HG02623 (cell line): ENCODE measurements at regions not wholly inside any gene's neighbourhood (a gene's known extent, or its start where the extent isn't known, plus 50 kb on each side); places are given as distances from the start of the nearest gene placed in this dataset.
"Not testable (repeated sequence)": the region's sequence is repeated elsewhere in the genome, so short reads cannot be mapped to it uniquely, and the experiment has no call there.

Experiments
- ATAC-seq: cut with Tn5 transposase; IDR thresholded peaks from one replicate; pipeline ENCODE4 v1.9.1; 2021; ENCODE audit warnings: moderate library complexity; ENCODE audit not compliant: unreplicated experiment

DNA sequence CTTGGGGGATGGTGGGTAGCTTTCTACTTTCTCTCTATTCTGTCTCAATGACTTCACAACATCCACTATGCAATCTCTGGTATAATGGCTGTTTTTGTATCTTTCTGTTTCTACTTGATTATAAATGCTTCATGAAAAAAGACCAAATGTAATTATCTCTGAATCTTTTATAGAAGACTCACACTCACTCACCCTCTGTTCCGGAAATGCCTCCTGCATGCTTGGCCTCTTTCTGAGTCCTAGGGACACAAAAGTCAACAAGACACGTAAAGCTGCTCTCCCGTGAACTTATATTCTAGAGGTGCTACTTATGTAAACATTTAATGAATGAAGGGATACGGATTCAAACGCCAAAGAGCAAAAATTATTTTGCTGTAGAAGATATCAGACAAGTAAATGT, 502.2 kb upstream of the SOX11 start:
- no peak for ATAC-seq

DNA sequence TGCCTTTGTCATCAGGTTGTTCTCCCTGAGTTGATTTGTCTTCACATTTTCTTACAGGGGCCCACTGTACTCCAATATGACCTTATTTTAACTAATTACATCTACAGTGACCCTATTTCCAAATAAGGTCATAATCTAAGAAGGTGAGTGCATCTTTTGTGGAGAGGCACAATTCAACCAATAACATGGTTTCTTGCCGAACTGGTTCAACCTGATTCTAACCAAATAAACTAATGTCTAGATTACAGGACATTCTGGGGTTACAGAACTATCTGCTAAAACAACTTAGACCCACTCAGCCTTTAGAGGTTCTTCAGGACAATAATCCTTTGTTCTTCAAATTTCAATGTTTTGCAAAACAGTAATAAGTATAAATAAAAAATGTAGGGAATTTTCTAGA, 496.5 kb upstream of the SOX11 start:
- ATAC-seq, result no peak

DNA sequence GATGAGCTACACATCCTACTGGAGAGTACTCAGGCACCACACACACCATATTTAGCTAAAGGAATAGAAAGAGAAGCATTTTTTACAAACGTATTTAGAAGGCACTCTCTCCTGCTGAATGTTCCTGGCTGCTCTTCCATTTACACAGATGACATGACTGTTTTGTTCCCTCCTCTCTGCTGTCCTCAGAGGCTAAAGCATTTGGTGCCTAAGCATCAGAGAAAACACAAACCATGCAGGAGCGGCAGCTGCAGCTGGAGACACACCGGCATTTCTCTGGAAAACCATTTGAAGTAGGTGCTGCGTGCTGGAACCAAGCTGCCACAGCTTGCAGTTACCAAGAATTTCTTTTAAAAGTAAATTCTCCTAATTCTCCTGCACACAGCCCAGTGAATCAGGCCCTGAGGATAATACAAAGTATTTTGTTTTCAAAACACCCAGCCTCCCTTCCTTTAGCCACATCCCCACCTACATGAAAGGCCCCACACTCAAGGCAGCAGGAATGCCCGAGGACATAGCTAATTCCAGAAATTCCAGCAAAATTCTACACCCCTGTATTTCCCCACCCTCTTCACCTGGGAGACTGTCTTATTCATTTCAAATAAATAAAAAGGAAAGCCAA, 488.9 kb upstream of the SOX11 start:
- no peak for ATAC-seq

DNA sequence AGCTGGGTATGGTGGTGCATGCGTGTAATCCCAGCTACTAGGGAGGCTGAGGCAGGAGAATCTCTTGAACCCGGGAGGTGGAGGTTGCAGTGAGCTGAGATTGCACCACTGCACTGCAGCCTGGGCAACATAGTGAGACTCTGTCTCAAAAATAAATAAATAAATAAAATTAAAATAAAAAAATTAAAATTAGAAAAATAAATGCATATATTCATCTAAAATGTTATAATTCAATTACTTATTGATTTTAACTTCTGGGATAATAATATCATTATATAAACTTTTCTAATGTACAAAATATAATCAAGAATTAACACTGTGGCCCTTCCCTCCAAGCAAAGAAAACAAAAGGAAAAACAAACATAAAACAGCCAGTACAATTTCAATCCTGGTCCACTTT, 485.4 kb upstream of the SOX11 start:
- not testable (repeated sequence) for ATAC-seq

DNA sequence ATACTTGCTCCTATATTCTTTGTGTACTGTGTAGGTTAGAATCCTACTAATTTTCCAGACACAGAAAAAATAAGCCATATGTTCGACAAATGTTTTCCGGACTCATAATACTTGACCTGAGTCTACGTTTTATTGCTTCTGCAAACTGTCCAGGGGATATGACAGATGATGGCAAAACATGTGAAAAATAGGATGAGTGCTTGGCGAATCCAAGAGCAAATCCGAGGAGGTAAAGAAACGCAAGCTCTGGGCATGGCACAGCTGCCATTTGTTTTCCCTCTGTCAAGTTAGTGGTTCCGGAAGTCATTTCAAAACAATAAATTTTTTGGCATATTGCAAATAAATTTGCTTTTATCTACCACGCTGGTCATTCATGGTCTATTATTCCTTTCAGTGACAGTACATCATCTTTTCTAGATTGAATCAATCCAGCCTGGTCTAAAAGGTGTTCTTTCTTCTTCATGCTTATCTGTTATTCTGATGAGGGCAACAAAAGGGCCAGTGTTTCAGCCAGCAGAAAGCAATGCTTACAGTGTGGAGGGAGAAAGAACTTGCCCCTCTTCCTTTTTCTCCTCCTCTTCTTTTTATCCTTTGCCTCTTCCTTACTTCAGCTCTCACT, 476.1 kb upstream of the SOX11 start:
- no peak for ATAC-seq

DNA sequence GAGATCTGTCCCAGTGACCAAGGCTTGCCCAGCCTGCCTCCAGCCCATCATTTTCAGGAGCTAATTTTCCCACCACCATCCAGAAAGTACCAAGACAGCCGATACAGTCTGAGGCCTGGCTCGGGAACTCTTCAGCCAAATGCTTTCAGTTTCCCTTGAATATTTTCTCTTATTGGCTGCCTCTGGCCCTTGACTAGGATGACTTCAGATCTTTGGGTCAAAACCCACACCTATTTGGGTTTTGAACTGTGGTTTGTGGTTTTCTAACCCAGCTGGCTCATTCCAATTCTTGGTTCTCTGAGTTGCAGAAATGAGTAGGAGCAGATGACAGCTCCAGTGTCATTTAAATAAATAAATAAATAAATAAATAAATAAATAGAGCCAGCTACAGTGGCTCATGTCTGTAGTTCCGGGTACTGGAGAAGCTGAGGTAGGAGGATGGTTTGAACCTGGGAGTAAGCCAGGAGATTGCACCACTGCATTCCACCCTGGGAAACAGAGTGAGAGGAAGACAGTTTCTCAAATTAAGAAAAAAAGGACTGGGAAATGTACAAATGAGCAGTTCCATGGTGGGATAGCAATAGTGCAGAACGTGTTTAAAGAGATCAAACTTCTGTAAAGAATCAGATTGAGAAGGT, 465.0 kb upstream of the SOX11 start:
- ATAC-seq, result no peak

DNA sequence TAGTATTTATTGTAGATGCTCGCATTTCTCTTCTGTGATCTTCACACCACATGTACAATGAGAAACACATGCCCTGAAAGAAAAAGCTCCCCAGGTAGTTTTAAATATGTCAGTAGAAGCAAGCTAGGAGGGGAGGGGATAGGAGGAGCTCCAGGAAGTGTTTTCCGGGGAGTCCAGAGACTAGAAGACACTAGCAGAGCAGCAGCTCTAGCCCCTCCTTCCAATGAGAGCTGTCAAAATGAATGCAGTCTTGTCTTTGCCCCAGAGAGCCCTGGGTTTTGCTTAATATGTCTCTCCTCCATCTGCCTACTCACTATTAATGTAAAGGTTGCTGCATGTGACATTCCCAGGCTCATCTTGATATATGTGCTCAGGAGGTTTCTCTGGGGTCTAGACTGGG, 462.6 kb upstream of the SOX11 start:
- no peak for ATAC-seq

DNA sequence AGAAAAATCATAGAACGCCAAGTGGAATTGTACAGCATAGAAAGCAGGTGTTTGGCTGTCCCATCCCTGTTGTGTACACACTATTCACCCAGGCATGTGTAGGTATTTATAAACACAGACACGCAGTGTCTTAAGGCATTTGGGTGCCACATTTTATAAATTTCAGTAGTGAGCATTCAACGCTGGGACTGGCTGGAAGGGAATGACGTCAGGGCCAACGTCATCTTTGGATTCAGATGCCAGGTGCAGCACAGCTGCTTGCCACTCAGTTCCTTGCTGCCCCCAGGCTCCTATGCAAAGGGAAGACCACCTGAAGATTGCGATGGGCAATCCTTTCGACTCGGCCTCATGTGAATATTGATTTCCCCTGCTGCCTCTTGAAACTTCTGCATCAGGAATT, 461.7 kb upstream of the SOX11 start:
- ATAC-seq, result no peak

DNA sequence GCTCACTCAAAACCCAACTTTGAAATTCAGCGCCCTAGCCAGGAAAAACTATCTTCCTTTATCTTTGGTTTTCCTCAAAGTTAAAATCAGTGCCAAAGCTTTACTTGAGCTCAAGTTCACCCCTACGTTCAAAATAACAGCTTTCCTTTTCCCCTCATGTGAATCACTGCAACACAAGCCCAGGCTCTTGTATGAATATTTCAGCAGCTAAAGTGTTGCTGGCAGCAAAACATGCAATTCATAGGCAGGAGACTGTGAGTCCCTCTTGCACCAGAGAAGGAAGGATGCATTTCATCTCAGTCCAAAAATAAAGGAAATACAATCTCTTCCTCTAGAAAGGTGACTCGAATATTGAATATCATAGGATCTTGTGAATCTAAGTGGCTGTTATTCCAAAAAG, 461.3 kb upstream of the SOX11 start:
- no peak for ATAC-seq

DNA sequence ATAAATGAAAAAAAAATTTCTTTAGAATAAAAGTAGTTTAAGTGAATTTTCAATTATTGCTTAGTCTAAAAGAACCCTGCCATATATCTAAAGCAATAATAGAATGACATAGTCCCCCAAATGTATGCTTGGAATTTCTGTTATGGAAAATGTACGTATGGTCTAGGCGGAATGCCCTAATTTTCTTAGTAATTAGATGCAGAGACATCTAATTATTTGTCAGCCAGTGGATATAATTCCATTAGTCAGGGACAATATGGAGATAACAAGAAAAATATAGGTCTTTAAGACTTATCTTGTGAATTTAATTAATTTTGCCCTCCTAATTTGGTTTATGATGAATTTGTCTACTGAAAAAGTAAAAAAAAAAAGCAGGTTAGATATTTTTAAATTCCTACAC, 460.9 kb upstream of the SOX11 start:
- ATAC-seq, result no peak

DNA sequence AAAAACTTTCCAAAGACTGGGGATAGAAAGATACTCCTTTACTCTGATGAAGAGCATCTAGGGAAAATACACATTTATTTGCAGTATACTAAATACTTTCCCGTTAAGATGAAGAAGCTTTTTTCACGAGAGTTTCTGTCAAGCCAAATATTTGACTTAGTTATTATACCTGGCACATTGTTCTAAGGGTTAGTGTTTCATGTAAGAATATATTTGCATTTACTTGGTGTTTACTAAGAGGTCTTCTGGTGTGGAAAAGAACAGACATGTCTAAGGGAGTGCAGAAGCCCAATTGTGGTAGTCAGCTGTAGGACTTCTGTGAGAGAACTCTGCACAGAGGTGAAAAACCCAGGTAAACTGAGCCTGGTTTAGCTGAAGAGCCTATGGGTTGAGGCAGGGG, 457.6 kb upstream of the SOX11 start:
- no peak for ATAC-seq

DNA sequence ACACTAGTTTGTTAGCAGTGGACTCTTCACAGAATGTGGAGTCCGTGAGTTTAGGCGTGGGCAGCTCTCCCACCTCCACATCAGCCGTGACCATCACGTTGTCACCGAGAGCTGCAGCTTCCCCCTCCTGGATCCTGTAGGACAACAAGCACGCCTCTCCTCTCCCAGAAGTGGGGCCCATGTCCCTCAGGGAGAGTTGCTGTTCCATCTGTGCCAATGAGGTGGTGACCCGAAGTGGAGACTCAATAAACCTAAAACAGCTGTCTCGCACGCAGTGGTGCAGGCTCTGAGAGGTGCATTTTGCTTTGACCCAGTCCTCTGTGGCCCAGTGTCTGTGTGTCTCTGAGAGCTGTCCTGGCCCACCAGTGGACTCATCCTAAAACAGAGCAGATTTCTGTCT, 456.5 kb upstream of the SOX11 start:
- no peak for ATAC-seq

DNA sequence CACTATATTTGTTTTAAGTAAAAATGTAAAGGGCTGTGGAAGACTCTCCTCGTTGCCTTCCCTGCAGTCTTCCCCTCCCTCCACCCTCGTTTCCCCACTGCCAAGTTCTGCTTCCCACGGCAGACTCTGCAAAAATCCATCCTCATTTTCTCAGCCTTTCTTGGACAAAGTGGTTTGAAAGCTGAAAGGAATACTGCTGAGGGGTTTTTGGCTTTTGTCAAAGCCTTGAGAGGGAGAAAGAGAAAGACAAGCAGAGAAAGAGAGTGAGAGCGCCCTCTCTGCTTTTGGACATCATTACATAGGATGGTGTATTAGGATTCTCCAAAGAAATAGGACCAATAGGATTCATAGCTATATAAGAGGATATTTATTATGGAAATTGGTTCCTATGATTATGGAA, 455.9 kb upstream of the SOX11 start:
- ATAC-seq, result no peak

DNA sequence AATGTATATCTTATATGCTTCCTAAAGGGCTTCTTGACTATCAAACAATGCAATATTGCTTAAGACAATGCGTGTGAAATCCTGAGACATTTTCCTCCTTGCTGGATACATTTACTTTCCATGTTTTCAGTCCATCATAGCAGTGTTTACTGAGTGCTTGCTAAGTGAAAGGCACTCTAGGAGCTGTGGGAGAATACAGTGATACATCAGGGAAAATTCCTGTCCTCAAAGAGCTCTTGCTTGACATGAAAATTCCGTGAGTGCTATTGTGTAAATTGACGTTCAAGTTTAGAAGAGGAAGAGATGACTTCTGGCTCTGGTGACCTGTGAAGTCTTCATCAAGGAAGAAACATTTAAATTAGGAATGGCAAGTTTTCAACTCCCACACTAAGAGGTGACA, 449.4 kb upstream of the SOX11 start:
- no peak for ATAC-seq

DNA sequence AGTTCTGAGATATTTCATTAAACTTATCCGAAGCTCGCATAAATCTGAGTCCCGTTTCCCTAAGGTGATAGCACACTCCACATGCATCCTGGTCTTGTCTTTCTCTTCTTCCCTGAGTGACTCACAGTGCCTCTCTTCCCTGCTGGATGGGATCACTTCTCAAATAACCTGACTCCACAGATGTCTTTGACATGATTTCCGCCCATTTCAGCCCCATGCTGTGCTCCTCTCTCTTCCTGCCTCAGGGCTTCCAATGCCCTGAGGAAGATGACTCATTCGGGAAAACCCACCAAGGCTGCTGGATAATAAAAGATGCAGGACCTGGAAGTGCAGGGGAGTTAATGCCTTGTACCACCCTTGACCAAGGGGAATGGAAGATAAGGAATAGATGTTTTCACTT, 441.7 kb upstream of the SOX11 start:
- ATAC-seq, result no peak

DNA sequence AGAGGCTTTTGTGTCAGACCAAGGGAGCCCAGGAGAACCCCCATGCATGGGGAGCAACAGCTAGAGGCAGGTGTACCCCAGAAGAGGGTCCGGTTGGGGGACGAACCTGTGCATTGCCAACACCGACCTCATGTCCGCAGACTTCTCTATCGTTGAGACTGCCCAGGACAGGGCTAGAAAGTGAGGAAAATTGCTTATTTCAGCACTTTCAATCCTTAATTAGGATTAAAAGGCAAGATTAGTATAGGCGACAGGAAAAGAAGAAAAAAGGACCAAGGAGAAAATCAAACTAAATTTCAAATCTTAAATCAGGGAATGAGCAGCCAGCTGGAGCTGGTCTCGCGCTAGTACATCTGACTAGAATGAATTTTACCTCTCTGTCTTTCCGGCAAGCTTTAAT, 438.9 kb upstream of the SOX11 start:
- no peak for ATAC-seq

DNA sequence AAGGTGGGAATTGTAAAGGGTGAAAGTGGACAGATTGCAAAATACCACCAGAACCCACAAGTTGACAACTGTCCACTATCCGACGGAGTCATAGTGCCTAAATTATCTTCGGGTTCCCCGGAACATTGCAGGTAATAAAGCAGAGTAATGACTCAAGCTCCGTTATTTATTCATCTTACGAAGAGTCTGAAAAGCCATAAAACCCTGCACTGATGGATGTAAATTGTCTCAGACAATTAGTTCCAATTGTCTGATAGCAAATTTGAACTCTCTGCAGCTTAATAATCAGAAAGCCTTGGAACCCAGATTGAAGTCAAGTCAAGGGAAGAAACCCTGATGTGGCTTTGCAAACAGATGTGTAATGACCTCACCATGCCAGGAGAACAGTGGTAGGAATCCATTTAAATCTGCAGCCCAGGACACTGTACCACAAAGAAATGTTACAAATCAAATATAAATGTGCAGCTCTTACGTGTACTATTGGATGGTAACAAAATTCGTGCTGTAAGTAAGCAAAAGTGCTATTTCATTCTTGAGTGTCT, 437.3 kb upstream of the SOX11 start:
- no peak for ATAC-seq

DNA sequence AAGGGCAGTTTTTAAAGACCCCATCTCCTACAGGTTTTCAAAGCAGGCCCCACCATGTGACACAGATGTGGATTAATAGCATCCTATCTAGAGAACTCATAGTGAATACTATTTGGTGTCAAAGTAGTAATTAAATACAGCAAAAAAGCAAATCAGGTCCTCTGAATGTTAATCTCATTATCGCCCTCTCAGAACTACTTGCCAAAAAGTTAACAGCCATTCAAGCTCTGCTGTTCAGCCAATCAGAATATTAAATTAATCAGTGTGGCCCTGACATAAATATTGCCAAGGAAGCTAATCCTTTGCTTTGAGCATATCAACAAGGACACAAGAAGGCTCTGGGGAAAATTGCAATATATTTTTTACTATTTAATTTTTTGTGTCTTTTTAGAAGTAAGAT, 428.9 kb upstream of the SOX11 start:
- no peak for ATAC-seq

DNA sequence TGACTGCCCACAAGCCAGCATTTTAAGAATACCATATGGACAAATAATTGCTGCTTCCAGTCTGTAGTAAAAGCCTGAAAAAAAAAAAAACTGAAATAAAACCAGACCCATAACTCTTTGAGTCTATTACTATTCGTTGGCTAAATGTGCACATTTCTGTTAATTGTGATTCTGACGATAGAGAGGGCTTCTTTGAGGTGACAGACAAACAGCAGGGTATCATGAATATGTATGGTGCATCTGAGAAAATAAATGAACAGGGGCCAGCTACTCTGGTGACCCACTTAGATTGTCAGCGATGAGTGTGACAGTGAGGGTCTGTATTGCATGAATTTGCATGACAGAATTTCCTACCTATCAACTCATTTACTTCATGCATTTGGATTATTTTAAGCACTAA, 427.8 kb upstream of the SOX11 start:
- ATAC-seq, result no peak

DNA sequence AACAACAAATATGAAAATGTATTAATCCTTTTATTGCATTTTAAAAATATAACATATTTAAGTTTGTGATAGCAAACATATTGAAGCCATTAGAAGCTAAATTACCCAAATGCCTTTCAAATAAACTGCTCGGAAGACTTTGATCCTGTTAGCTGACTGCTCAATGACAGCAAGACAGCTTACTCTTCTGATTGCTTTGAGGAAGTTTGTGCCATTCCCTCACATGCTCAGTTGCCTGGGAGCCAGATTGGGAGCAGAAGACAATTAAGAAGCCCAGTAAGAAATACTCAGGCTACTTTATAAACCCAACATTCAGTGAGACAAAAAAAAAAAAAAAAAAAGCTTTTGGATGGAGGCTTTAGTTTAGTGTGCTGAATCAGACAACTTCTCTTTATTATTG, 407.1 kb upstream of the SOX11 start:
- no peak for ATAC-seq

DNA sequence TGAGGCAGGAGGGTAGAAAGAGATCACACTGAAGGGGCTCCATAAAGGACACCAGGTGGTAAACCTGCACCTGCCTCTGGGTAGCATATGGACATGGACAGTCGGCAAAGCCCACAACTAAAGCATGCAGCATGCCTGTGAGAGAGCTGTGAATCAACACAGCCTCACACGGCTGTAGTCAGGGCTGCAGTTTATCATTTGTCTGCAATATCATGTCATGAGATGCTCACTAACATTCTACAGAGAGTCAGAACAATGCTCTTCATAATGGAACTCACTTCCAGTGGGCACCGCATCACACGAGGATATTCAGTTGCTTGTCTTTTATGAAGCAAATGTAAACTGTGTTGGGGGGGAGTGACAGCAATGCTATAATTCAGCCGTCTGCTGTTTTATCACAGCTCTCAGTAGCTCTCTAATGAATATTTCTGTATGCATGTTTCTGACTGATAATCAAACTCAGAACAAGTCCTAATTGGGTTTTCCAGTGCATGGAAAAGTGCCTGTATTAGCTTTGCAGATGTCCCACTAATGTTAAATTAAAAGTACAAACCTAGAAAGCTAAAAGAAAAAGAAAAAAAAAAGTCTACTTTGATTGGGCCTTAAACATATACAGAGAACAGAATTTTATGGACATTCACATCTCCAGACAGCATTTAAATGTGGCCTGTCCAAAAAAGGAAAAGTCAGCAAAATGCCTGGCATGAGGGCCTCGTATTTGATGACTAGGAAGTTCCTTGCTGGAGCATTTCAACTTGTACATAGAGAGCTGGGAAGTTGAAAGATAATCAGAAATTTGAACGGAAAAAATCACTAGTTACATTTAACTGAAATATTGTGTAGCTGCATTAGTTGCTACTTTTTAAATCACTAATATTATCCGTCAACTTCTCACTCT, 406.1 kb upstream of the SOX11 start:
- ATAC-seq, result no peak
